MCF 10A (cell line): ENCODE measurements at regions not wholly inside any gene's neighbourhood (a gene's known extent, or its start where the extent isn't known, plus 50 kb on each side); places are given as distances from the start of the nearest gene placed in this dataset.
"Not testable (repeated sequence)": the region's sequence is repeated elsewhere in the genome, so short reads cannot be mapped to it uniquely, and the experiment has no call there.

Experiments
- BruUV-seq: library from RNA; stranded (reverse); fragments of 400-500 nt; replicated peaks from 2 replicates; lab custom pipeline; 2021; lab: Mats Ljungman, UMichigan
- CTCF ChIA-PET: fragments of 300-600 bp; sonication (Branson Sonifier 250); formaldehyde crosslinking; extraction: SDS; loops from one replicate; lab custom pipeline; 2021; ENCODE audit warnings: antibody characterized with exemption, inconsistent platforms; lab: Yijun Ruan, JAX
- POLR2A ChIA-PET: fragments of 300-600, 350-650 bp; sonication (Branson Sonifier 250); formaldehyde crosslinking; extraction: SDS; loops from one replicate; lab custom pipeline; 2020; ENCODE audit warnings: antibody characterized with exemption, inconsistent platforms; lab: Yijun Ruan, JAX
- DNase-seq: peaks from one replicate; pipeline ENCODE4 v3.0.0-alpha.2; 2018; ENCODE audit not compliant: unreplicated experiment
- H3K27ac Mint-ChIP-seq: one replicate; pipeline ENCODE4 v1.8.0; 2022; ENCODE audit warnings: mild to moderate bottlenecking, low read depth, mixed read lengths; ENCODE audit not compliant: unreplicated experiment
- H3K27me3 Mint-ChIP-seq: one replicate; pipeline ENCODE4 v1.8.0; 2022; ENCODE audit warnings: mixed read lengths; ENCODE audit not compliant: insufficient read depth, unreplicated experiment
- H3K36me3 Mint-ChIP-seq: one replicate; pipeline ENCODE4 v1.8.0; 2022; ENCODE audit warnings: mild to moderate bottlenecking, moderate library complexity, mixed read lengths; ENCODE audit not compliant: insufficient read depth, unreplicated experiment
- H3K4me1 Mint-ChIP-seq: one replicate; pipeline ENCODE4 v1.8.0; 2022; ENCODE audit warnings: mixed read lengths; ENCODE audit not compliant: insufficient read depth, unreplicated experiment
- H3K4me3 Mint-ChIP-seq: one replicate; pipeline ENCODE4 v1.8.0; 2022; ENCODE audit warnings: mild to moderate bottlenecking, moderate library complexity, mixed read lengths; ENCODE audit not compliant: unreplicated experiment
- H3K9me3 Mint-ChIP-seq: one replicate; pipeline ENCODE4 v1.8.0; 2022; ENCODE audit warnings: mixed read lengths; ENCODE audit not compliant: unreplicated experiment
- intact Hi-C: fragments of 100-400 bp; cut with micrococcal nuclease; formaldehyde crosslinking; loops from 2 replicates; pipeline ENCODE4 v1.14.1; 2022
- TF ChIP-seq, protein P1 (sequence below): fragments of 200-600 bp; IDR thresholded peaks from one replicate; pipeline ENCODE4 v1.8.0; 2022; ENCODE audit warnings: antibody characterized with exemption, mild to moderate bottlenecking; ENCODE audit not compliant: unreplicated experiment

DNA sequence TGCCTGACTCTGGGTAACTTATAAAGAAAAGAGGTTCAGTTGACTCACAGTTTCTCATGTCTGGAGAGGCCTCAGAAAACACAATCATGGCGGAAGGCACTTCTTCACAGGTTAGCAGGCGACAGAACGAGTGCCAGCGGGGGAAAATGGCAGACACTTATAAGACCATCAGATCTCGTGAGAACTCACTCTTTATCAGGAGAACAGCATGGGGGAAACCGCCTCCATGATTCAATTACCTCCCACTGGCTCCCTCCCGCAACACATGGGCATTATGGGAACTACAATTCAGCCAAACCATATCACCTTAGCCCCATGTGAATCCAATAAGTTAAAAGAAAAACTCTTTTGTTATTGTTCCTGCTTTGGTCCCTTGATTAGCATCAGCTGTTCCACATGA, 725.2 kb downstream of the LRRIQ3 start:
- ChIA-PET POLR2A (no interaction called here), CTCF (no interaction called here)
- no TSS peak for BruUV-seq
- no peaks in the 10 kb centered on the region for H3K4me1 Mint-ChIP-seq
- no peaks in the 10 kb centered on the region for H3K36me3 Mint-ChIP-seq
- no peak for DNase-seq
- TF ChIP-seq, protein P1, sequence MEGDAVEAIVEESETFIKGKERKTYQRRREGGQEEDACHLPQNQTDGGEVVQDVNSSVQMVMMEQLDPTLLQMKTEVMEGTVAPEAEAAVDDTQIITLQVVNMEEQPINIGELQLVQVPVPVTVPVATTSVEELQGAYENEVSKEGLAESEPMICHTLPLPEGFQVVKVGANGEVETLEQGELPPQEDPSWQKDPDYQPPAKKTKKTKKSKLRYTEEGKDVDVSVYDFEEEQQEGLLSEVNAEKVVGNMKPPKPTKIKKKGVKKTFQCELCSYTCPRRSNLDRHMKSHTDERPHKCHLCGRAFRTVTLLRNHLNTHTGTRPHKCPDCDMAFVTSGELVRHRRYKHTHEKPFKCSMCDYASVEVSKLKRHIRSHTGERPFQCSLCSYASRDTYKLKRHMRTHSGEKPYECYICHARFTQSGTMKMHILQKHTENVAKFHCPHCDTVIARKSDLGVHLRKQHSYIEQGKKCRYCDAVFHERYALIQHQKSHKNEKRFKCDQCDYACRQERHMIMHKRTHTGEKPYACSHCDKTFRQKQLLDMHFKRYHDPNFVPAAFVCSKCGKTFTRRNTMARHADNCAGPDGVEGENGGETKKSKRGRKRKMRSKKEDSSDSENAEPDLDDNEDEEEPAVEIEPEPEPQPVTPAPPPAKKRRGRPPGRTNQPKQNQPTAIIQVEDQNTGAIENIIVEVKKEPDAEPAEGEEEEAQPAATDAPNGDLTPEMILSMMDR, result no peak
- intact Hi-C loops, result no loop called here
- no peaks in the 10 kb centered on the region for H3K27me3 Mint-ChIP-seq
- H3K4me3 Mint-ChIP-seq, result no peak overlapping the region
- H3K27ac Mint-ChIP-seq, result no peak overlapping the region
- H3K9me3 Mint-ChIP-seq, result peaks cover 8% of the 10 kb centered on the region

- no peaks in the 10 kb centered on the region for H3K27me3 Mint-ChIP-seq
- no peak overlapping the region for H3K27ac Mint-ChIP-seq
- CTCF ChIA-PET, result no interaction called here
- no TSS peak for BruUV-seq
- intact Hi-C loops, result no loop called here
- H3K4me1 Mint-ChIP-seq, result no peaks in the 10 kb centered on the region
- POLR2A ChIA-PET, result no interaction called here
- H3K9me3 Mint-ChIP-seq, result peaks cover 8% of the 10 kb centered on the region
- DNase-seq, result no peak
- H3K4me3 Mint-ChIP-seq, result no peak overlapping the region
- TF ChIP-seq, protein P1, result no peak
- no peaks in the 10 kb centered on the region for H3K36me3 Mint-ChIP-seq
These were observed 730.2 kb downstream of the LRRIQ3 start for GRCh38 chr1:73467731-73468130.

- Mint-ChIP-seq H3K36me3 (no peaks in the 10 kb centered on the region), H3K4me3 (no peak overlapping the region), H3K4me1 (no peaks in the 10 kb centered on the region), H3K27me3 (no peaks in the 10 kb centered on the region), H3K27ac (no peak overlapping the region), H3K9me3 (peaks cover 8% of the 10 kb centered on the region)
- TF ChIP-seq, protein P1, result no peak
- CTCF ChIA-PET, result no interaction called here
- no TSS peak for BruUV-seq
- POLR2A ChIA-PET, result no interaction called here
- DNase-seq, result no peak
- intact Hi-C loops, result no loop called here
These were observed 734.1 kb downstream of the LRRIQ3 start for GRCh38 chr1:73463873-73464272.

- BruUV-seq, result no TSS peak
- H3K36me3 Mint-ChIP-seq, result no peaks in the 10 kb centered on the region
- no peak overlapping the region for H3K27ac Mint-ChIP-seq
- DNase-seq, result no peak
- H3K9me3 Mint-ChIP-seq, result peaks cover 8% of the 10 kb centered on the region
- CTCF ChIA-PET, result interaction anchor here (0.5 to 0.7 kb wide), 5 partner anchors 99 to 498 kb away, joined by 3 to 4 read pairs (median 3); no protein-coding TSS in a partner anchor
- TF ChIP-seq, protein P1, result no peak
- no peaks in the 10 kb centered on the region for H3K27me3 Mint-ChIP-seq
- POLR2A ChIA-PET, result no interaction called here
- no peaks in the 10 kb centered on the region for H3K4me1 Mint-ChIP-seq
- intact Hi-C loops, result loop anchor here (2.0 to 5.0 kb wide), 2 partner anchors 222 to 1015 kb away; no protein-coding TSS in a partner anchor
- no peak overlapping the region for H3K4me3 Mint-ChIP-seq
These were observed 745.5 kb downstream of the LRRIQ3 start for GRCh38 chr1:73452522-73452921.

DNA sequence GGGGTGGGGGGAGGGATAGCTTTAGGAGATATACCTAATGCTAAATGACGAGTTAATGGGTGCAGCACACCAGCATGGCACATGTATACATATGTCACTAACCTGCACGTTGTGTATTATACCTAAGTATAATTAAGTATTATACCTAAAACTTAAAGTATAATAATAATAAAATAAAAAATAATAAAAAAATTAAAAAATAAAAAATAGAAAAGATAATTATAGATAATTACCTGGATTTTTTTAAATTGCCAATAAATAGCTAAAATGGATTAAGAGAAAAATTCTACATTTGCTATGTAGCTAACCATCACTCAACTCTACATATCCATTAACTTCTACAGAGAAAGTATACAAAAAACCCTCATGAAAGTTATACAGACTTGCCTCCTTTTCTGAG, 747.3 kb downstream of the LRRIQ3 start:
- CTCF ChIA-PET, result interaction anchor here (1.4 kb wide), 1 partner anchor 224 kb away, joined by 6 read pairs; no protein-coding TSS in a partner anchor
- DNase-seq, POLR2A ChIA-PET, H3K27me3 Mint-ChIP-seq, H3K4me1 Mint-ChIP-seq, H3K36me3 Mint-ChIP-seq, BruUV-seq, H3K27ac Mint-ChIP-seq, H3K9me3 Mint-ChIP-seq, H3K4me3 Mint-ChIP-seq: not testable (repeated sequence)
- intact Hi-C loops, result loop anchor here (5.0 kb wide), 1 partner anchor 1017 kb away; no protein-coding TSS in a partner anchor
